IMR-90 (cell line): ENCODE measurements at regions not wholly inside any gene's neighbourhood (a gene's known extent, or its start where the extent isn't known, plus 50 kb on each side); places are given as distances from the start of the nearest gene placed in this dataset.

Experiments used
- ATAC-seq: fragments of 200-7000 bp; cut with Tn5 transposase; 2 replicates; pipeline ENCODE4 v1.9.1; 2020; ENCODE audit warnings: low read depth, mild to moderate bottlenecking, moderate library complexity
- BruUV-seq: library from RNA; stranded (reverse); fragments of 400-500 nt; replicated peaks from 2 replicates; lab custom pipeline; 2021; lab: Mats Ljungman, UMichigan
- CTCF ChIA-PET: fragments of 300-600 bp; formaldehyde crosslinking; extraction: SDS; loops from one replicate; lab custom pipeline; 2021; ENCODE audit warnings: antibody characterized with exemption; lab: Yijun Ruan, JAX
- POLR2A ChIA-PET: fragments of 300-600 bp; sonication (Branson Sonifier 250); formaldehyde crosslinking; loops from one replicate; lab custom pipeline; 2022; ENCODE audit warnings: antibody characterized with exemption; ENCODE audit not compliant: unreplicated experiment; lab: Charles Lee
- DNase-seq: peaks from one replicate; pipeline ENCODE4 v3.0.0; 2013
- H2AFZ ChIP-seq: replicated peaks from 2 replicates; pipeline ENCODE3; 2013; ENCODE audit warnings: low read length, mild to moderate bottlenecking; ENCODE audit not compliant: poor library complexity
- H2AK5ac ChIP-seq: 2 replicates; pipeline ENCODE4 v1.6.1; 2013; ENCODE audit warnings: low read depth, low read length, inconsistent platforms
- H2AK9ac ChIP-seq: replicated peaks from 2 replicates; pipeline ENCODE3; 2013; ENCODE audit warnings: mild to moderate bottlenecking, low read depth, low read length, moderate library complexity; ENCODE audit not compliant: poor library complexity
- H2BK120ac ChIP-seq: 2 replicates; pipeline ENCODE4 v1.6.1; 2013; ENCODE audit warnings: low read depth, low read length, inconsistent platforms
- H2BK15ac ChIP-seq: 3 replicates; pipeline ENCODE4 v1.6.1; 2013; ENCODE audit warnings: low read depth, low read length, inconsistent platforms
- H2BK20ac ChIP-seq: 2 replicates; pipeline ENCODE4 v1.6.1; 2013; ENCODE audit warnings: low read depth, mild to moderate bottlenecking, inconsistent platforms, low read length, moderate library complexity
- H2BK5ac ChIP-seq: 2 replicates; pipeline ENCODE4 v1.6.1; 2013; ENCODE audit warnings: mild to moderate bottlenecking, low read depth, low read length, inconsistent platforms; ENCODE audit not compliant: poor library complexity, severe bottlenecking
- H3K14ac ChIP-seq: replicated peaks from 2 replicates; pipeline ENCODE4 v1.6.1; 2013; ENCODE audit warnings: low read depth, low read length, inconsistent platforms
- H3K18ac ChIP-seq: 2 replicates; pipeline ENCODE4 v1.6.1; 2013; ENCODE audit warnings: low read depth, low read length, control low read depth
- H3K23ac ChIP-seq: 2 replicates; pipeline ENCODE4 v1.6.1; 2013; ENCODE audit warnings: low read depth, low read length, inconsistent platforms
- H3K27ac ChIP-seq: 2 replicates; pipeline ENCODE4 v1.5.1; 2013; ENCODE audit warnings: mild to moderate bottlenecking, control low read depth, low read length; ENCODE audit not compliant: insufficient read depth
- H3K27me3 ChIP-seq: 2 replicates; pipeline ENCODE4 v1.6.1; 2013; ENCODE audit warnings: low read length; ENCODE audit not compliant: control insufficient read depth, insufficient read depth
- H3K36me3 ChIP-seq: 2 replicates; pipeline ENCODE4 v1.6.1; 2013; ENCODE audit warnings: low read length, mixed read lengths; ENCODE audit not compliant: control insufficient read depth, insufficient read depth
- H3K4ac ChIP-seq: 2 replicates; pipeline ENCODE4 v1.6.1; 2013; ENCODE audit warnings: low read depth, low read length, inconsistent platforms
- H3K4me1 ChIP-seq: 2 replicates; pipeline ENCODE4 v1.6.1; 2013; ENCODE audit warnings: low read length, mixed read lengths; ENCODE audit not compliant: control insufficient read depth, insufficient read depth
- H3K4me2 ChIP-seq: 2 replicates; pipeline ENCODE4 v1.6.1; 2013; ENCODE audit warnings: low read depth, mild to moderate bottlenecking, control low read depth, low read length, moderate library complexity
- H3K4me3 ChIP-seq: 2 replicates; pipeline ENCODE4 v1.5.1; 2013; ENCODE audit warnings: low read depth, mild to moderate bottlenecking, control low read depth, low read length, moderate library complexity; ENCODE audit not compliant: insufficient read depth
- H3K56ac ChIP-seq: 2 replicates; pipeline ENCODE4 v1.6.1; 2013; ENCODE audit warnings: low read length, inconsistent platforms; ENCODE audit not compliant: insufficient read depth; ENCODE audit errors: extremely low read depth
- H3K79me1 ChIP-seq, 2 experiments: 2 replicates each; pipeline ENCODE4 v1.6.1; 2013; ENCODE audit warnings: low read length in 2 of 2, inconsistent platforms in 1 of 2, low read depth in 1 of 2
- H3K9ac ChIP-seq: 2 replicates; pipeline ENCODE4 v1.6.1; 2013; ENCODE audit warnings: low read depth, low read length, control low read depth
- H3K9me1 ChIP-seq: 2 replicates; pipeline ENCODE4 v1.6.1; 2013; ENCODE audit warnings: low read length, inconsistent platforms; ENCODE audit not compliant: insufficient read depth
- H3K9me3 ChIP-seq: 2 replicates; pipeline ENCODE4 v1.6.1; 2013; ENCODE audit warnings: low read length; ENCODE audit not compliant: control insufficient read depth, insufficient read depth
- H4K20me1 ChIP-seq: 2 replicates; pipeline ENCODE4 v1.6.1; 2013; ENCODE audit warnings: low read length, inconsistent platforms; ENCODE audit not compliant: insufficient read depth
- H4K5ac ChIP-seq: 2 replicates; pipeline ENCODE4 v1.6.1; 2013; ENCODE audit warnings: mild to moderate bottlenecking, low read depth, low read length, control low read depth
- H4K8ac ChIP-seq, 2 experiments: 2 replicates each; pipeline ENCODE4 v1.6.1; 2013; ENCODE audit warnings: low read depth in 2 of 2, low read length in 2 of 2, control low read depth in 1 of 2, inconsistent platforms in 1 of 2
- H4K91ac ChIP-seq: 2 replicates; pipeline ENCODE4 v1.6.1; 2013; ENCODE audit warnings: low read depth, low read length, inconsistent platforms; ENCODE audit not compliant: insufficient read depth
- CEBPB ChIP-seq: IDR thresholded peaks from 2 replicates; pipeline ENCODE4 v1.6.1; 2012; ENCODE audit warnings: low read depth, low read length, improper control_type of control experiment
- CHD1 ChIP-seq: IDR thresholded peaks from 2 replicates; pipeline ENCODE4 v1.6.1; 2012; ENCODE audit warnings: low read depth, low read length, improper control_type of control experiment
- FOS ChIP-seq: fragments of 150-350 bp; IDR thresholded peaks from 2 replicates; pipeline ENCODE4 v1.6.1; 2016; ENCODE audit warnings: low read depth, low read length
- MXI1 ChIP-seq: IDR thresholded peaks from 2 replicates; pipeline ENCODE4 v1.6.1; 2012; ENCODE audit warnings: low read depth, mild to moderate bottlenecking, low read length, moderate library complexity, borderline replicate concordance
- POLR2A ChIP-seq: IDR thresholded peaks from 2 replicates; pipeline ENCODE4 v1.6.1; 2012; ENCODE audit warnings: mild to moderate bottlenecking, low read depth, low read length
- RFX5 ChIP-seq: IDR thresholded peaks from 2 replicates; pipeline ENCODE4 v1.8.0; 2012; ENCODE audit warnings: low read depth, mild to moderate bottlenecking, low read length, moderate library complexity
- WGBS, 2 experiments: methylation state at CpG; one replicate each; pipeline versions ENCODE4 v1.1.5 to v1.1.7; 2013; ENCODE audit warnings: missing lambda C conversion rate in 2 of 2; ENCODE audit not compliant: insufficient read length in 1 of 2; ENCODE audit errors: extremely low coverage in 2 of 2; 5-methylcytosine and 5-hydroxymethylcytosine counted together
- dilution Hi-C: fragments of 300-500 bp; cut with HindIII; formaldehyde crosslinking; loops from one replicate; pipeline ENCODE4 v1.14.3; 2018; ENCODE audit warnings: low sequenced_read_pairs; ENCODE audit not compliant: unreplicated experiment
- in situ Hi-C: fragments of 300-500 bp; cut with MboI; formaldehyde crosslinking; loops from 3 replicates; pipeline ENCODE4 v1.14.3; 2019; ENCODE audit warnings: low sequenced_read_pairs, inconsistent platforms, mixed read lengths
- intact Hi-C: fragments of 100-400 bp; cut with micrococcal nuclease; formaldehyde crosslinking; loops from 2 replicates; pipeline ENCODE4 v1.10.0; 2022
- TF ChIP-seq, protein P1 (sequence below): fragments of 150-350 bp; IDR thresholded peaks from 2 replicates; pipeline ENCODE4 v1.6.1; 2016; ENCODE audit warnings: low read depth, mild to moderate bottlenecking, low read length, moderate library complexity, borderline replicate concordance

DNA sequence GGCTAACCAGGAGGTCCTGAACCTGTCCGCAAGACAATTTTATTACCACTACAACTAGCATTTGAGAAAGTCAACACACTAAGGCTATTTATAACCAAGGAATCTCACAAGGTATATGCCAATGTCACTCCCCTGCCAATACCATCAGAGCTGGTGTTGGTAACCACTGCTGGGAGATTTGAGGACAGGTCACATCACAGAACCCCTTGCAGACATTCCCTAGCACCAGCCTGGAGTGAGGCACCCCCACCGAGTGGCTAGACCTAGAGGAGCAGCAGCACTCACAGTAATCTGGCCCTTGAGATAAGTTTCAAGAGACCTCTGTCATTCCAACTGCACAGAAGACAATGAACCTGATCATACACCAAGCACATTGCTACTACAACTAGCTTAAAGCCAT is 483.2 kb downstream of the MMUT start:
- Histone ChIP-seq H3K27ac (no peak overlapping the region), H2BK15ac (no peak overlapping the region), H3K23ac (no peak overlapping the region), H3K14ac (no peak overlapping the region), H3K36me3 (no peaks in the 10 kb centered on the region), H3K4me2 (no peak overlapping the region), H3K9me3 (no peaks in the 10 kb centered on the region), H2BK120ac (0 out of 2 replicates have a peak overlapping the region, but pooled peaks have one; percentile 28), H2AK5ac (no peak overlapping the region), H3K4ac (no peak overlapping the region), H4K8ac (no peak overlapping the region), H3K56ac (no peak overlapping the region), H4K5ac (no peak overlapping the region), H2AK9ac (no peak overlapping the region), H3K4me3 (no peak overlapping the region), H4K91ac (no peak overlapping the region), H4K20me1 (no peaks in the 10 kb centered on the region), H3K27me3 (no peaks in the 10 kb centered on the region), H3K79me1 (no peaks in the 10 kb centered on the region), H2AFZ (no peak overlapping the region), H3K9ac (no peak overlapping the region), H3K4me1 (peaks cover 1% of the 10 kb centered on the region; the same call in 1 of the 2 replicates), H3K18ac (no peak overlapping the region), H2BK20ac (0 out of 2 replicates have a peak overlapping the region, but pooled peaks have one; percentile 9), H3K9me1 (no peaks in the 10 kb centered on the region), H2BK5ac (no peak overlapping the region)
- TF ChIP-seq CEBPB (no peak), POLR2A (no peak), FOS (no peak), MXI1 (no peak), RFX5 (no peak), CHD1 (no peak)
- TF ChIP-seq, protein P1, sequence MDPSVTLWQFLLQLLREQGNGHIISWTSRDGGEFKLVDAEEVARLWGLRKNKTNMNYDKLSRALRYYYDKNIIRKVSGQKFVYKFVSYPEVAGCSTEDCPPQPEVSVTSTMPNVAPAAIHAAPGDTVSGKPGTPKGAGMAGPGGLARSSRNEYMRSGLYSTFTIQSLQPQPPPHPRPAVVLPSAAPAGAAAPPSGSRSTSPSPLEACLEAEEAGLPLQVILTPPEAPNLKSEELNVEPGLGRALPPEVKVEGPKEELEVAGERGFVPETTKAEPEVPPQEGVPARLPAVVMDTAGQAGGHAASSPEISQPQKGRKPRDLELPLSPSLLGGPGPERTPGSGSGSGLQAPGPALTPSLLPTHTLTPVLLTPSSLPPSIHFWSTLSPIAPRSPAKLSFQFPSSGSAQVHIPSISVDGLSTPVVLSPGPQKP, result no peak
- CTCF ChIA-PET, result no interaction called here
- 100% methylated on average over 1 of the region's 2 CpGs; no CpG with 5 or more reads in 1 of the 2 experiments for WGBS, 2 experiments
- in situ Hi-C loops (no loop called here), dilution Hi-C loops (no loop called here), intact Hi-C loops (loop anchor here (5.0 kb wide), 1 partner anchor 153 kb away; no protein-coding TSS in a partner anchor)
- no peak for DNase-seq
- no peak for ATAC-seq
- no TSS peak for BruUV-seq
- POLR2A ChIA-PET, result no interaction called here
